Activated CD8-positive, alpha-beta T cell treated with anti-CD3 and anti-CD28 coated beads for 36 hours (primary cell): ENCODE measurements at regions not wholly inside any gene's neighbourhood (a gene's known extent, or its start where the extent isn't known, plus 50 kb on each side); places are given as distances from the start of the nearest gene placed in this dataset.

Experiments used
- ATAC-seq: fragments of 200-7000 bp; cut with Tn5 transposase; one replicate; pipeline ENCODE4 v1.10.0; 2021; ENCODE audit warnings: mild to moderate bottlenecking, moderate library complexity
- CTCF ChIA-PET: fragments of 350-600 bp; sonication (Branson Sonifier 250); formaldehyde crosslinking; loops from one replicate; lab custom pipeline; 2021; ENCODE audit warnings: antibody characterized with exemption; lab: Charles Lee
- POLR2A ChIA-PET: fragments of 350-600 bp; sonication (Branson Sonifier 250); formaldehyde crosslinking; loops from one replicate; lab custom pipeline; 2021; ENCODE audit warnings: antibody characterized with exemption; lab: Charles Lee
- DNase-seq: peaks from one replicate; pipeline ENCODE4 v3.0.0-alpha.2; 2020
- H3K27ac Mint-ChIP-seq: one replicate; pipeline ENCODE4 v1.8.0; 2021; ENCODE audit warnings: mild to moderate bottlenecking, mixed read lengths
- H3K27me3 Mint-ChIP-seq: one replicate; pipeline ENCODE4 v1.8.0; 2021; ENCODE audit warnings: mixed read lengths
- H3K36me3 Mint-ChIP-seq: one replicate; pipeline ENCODE4 v1.8.0; 2021; ENCODE audit warnings: low read depth, mixed read lengths
- H3K4me1 Mint-ChIP-seq: one replicate; pipeline ENCODE4 v1.8.0; 2021; ENCODE audit warnings: low read depth, mixed read lengths
- H3K4me3 Mint-ChIP-seq: one replicate; pipeline ENCODE4 v1.8.0; 2021; ENCODE audit warnings: mild to moderate bottlenecking, moderate library complexity, mixed read lengths
- H3K9me3 Mint-ChIP-seq: one replicate; pipeline ENCODE4 v1.8.0; 2021; ENCODE audit warnings: mixed read lengths
- CTCF ChIP-seq: fragments of 200-600 bp; IDR thresholded peaks from one replicate; pipeline ENCODE4 v1.8.0; 2022; ENCODE audit warnings: antibody characterized with exemption, mild to moderate bottlenecking
- intact Hi-C: fragments of 100-400 bp; cut with micrococcal nuclease; formaldehyde crosslinking; loops from one replicate; pipeline ENCODE4 v1.10.0; 2022

DNA sequence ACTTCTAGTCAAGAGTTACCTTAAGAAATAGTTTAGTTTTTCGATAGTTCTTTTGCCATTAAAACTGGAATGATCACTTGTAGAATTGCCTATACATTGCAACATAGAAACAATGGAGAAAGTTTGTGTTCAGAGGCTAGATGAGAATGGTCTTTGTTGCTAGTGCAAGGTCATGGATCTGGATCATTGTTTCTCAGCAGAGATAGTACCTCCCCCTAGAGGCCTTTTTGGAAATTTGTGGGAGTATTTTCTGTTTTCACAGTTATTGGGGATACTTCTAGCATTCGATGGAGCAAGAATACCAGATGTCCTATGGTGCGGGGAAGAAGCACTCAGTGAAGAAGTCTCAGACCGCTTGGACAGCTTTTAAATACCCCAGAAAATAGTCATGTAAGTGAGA, 138.8 kb upstream of the HMGA2 start:
- Mint-ChIP-seq H3K36me3 (no peaks in the 10 kb centered on the region), H3K27ac (no peak overlapping the region), H3K9me3 (no peaks in the 10 kb centered on the region), H3K4me1 (no peaks in the 10 kb centered on the region), H3K4me3 (no peak overlapping the region), H3K27me3 (peaks cover 2% of the 10 kb centered on the region)
- POLR2A ChIA-PET = no interaction called here
- no peak for DNase-seq
- intact Hi-C loops = loop anchor here (5.0 kb wide), 2 partner anchors 78 to 128 kb away; no protein-coding TSS in a partner anchor
- CTCF ChIA-PET = no interaction called here
- TF ChIP-seq CTCF = peak; percentile 52
- no peak for ATAC-seq

GRCh38 chr12:65689508-65689907, 134.8 kb upstream of the HMGA2 start:
- intact Hi-C loops = loop anchor here (5.0 kb wide), 2 partner anchors 82 to 132 kb away; no protein-coding TSS in a partner anchor
- H3K4me1 Mint-ChIP-seq = no peaks in the 10 kb centered on the region

DNA sequence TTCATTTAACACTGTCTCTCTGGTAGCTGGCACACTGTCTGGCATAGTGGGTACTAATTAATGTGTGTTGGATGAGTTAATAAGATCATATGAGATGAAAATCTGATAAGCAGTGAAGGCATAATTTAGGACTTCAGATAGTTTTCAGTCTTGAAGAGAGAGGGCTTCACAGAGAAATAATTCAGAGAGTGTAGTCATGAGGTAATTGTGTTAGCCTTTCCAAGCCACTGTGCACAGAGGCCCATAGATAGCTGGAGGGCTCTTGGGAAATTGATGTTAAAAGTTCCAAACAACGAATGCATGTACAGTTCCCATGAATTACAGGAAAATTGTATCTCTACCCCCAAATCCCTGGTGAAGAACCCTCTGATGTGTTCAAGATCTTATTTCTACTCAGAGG, 133.8 kb upstream of the HMGA2 start:
- Mint-ChIP-seq H3K27me3 (peaks cover 3% of the 10 kb centered on the region), H3K27ac (no peak overlapping the region), H3K4me1 (no peaks in the 10 kb centered on the region), H3K9me3 (no peaks in the 10 kb centered on the region), H3K36me3 (no peaks in the 10 kb centered on the region), H3K4me3 (no peak overlapping the region)
- TF ChIP-seq CTCF = no peak
- intact Hi-C loops = no loop called here
- no peak for DNase-seq
- ATAC-seq = no peak
- ChIA-PET CTCF (no interaction called here), POLR2A (no interaction called here)

More at GRCh38 chr12:65689508-65689907, 134.8 kb upstream of the HMGA2 start:
- TF ChIP-seq CTCF = no peak
- Mint-ChIP-seq H3K4me3 (no peak overlapping the region), H3K36me3 (no peaks in the 10 kb centered on the region), H3K27me3 (peaks cover 3% of the 10 kb centered on the region), H3K27ac (no peak overlapping the region), H3K9me3 (no peaks in the 10 kb centered on the region)
- ChIA-PET CTCF (no interaction called here), POLR2A (interaction anchor here (0.6 kb wide), 1 partner anchor 42 kb away, joined by 3 read pairs; no protein-coding TSS in a partner anchor)
- ATAC-seq (no peak), DNase-seq (no peak)

DNA sequence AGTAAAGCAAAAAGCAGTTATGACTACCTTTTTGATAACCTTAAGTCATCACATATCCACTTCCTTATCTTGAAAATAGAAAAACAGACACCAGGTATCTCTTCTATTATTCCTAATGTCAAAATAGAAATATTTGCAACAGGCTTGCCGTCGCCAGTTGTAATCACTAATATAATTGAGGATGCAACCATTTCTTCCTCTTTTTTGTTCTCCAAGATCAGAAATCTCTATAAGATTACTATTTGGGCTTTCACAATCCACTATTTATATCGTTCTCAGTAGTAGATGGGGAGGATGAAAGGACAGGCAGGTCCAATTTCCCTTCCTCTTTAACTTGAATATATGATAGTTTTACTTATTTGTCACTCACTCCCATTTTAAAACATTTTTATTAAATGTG, 130.2 kb upstream of the HMGA2 start:
- ATAC-seq (no peak), DNase-seq (no peak)
- H3K4me1 Mint-ChIP-seq = no peaks in the 10 kb centered on the region
- no peaks in the 10 kb centered on the region for H3K9me3 Mint-ChIP-seq
- no peak overlapping the region for H3K27ac Mint-ChIP-seq
- H3K36me3 Mint-ChIP-seq = no peaks in the 10 kb centered on the region
- CTCF ChIA-PET = no interaction called here
- H3K4me3 Mint-ChIP-seq = no peak overlapping the region
- peaks cover 5% of the 10 kb centered on the region for H3K27me3 Mint-ChIP-seq
- intact Hi-C loops = no loop called here
- POLR2A ChIA-PET = no interaction called here
- TF ChIP-seq CTCF = no peak

DNA sequence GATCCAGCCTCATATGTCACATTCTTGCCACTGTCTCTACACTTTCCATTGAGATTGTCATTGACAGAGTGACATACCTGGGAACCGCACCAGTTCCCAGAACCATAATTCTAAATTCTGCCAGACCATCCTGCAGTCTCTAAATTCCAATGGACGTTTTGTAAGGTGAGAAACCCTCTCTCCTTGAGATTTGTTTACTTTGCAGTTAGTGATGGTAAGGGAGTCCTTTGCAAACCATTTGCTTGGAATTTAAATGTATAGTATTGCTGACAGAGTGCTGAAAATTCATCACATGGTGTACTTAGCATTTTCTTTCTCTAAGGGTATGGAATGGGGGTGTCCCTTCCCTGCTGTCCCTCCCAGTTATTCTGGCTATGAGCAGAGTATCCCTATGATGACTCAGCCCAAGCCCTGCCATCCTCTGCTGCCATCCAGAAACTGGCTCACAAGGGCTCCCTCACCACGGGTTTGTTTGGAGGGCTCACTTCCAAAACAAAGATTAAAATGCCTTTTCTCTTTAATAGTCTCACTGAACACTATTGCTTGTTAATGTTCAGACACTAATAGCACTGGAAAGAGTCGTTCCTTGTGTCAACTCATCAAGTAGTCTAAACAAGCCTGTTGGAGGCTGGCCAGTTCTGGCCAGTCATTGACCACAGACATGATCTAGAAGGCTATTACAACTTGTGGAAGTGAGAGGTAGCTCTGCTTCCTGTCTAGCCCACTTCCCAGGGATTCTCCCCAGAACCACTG, 129.0 kb upstream of the HMGA2 start:
- Mint-ChIP-seq H3K27me3 (peaks cover 6% of the 10 kb centered on the region), H3K27ac (no peak overlapping the region), H3K9me3 (no peaks in the 10 kb centered on the region), H3K4me1 (no peaks in the 10 kb centered on the region), H3K36me3 (no peaks in the 10 kb centered on the region), H3K4me3 (no peak overlapping the region)
- ATAC-seq (no peak), DNase-seq (no peak)
- ChIA-PET CTCF (interaction anchor here (0.5 kb wide), 1 partner anchor 779 kb away, joined by 3 read pairs; no protein-coding TSS in a partner anchor), POLR2A (no interaction called here)
- TF ChIP-seq CTCF = no peak
- intact Hi-C loops = no loop called here
